ENCODE measurements at regions not wholly inside any gene's neighbourhood (a gene's known extent, or its start where the extent isn't known, plus 50 kb on each side); places are given as distances from the start of the nearest gene placed in this dataset.

DNA sequence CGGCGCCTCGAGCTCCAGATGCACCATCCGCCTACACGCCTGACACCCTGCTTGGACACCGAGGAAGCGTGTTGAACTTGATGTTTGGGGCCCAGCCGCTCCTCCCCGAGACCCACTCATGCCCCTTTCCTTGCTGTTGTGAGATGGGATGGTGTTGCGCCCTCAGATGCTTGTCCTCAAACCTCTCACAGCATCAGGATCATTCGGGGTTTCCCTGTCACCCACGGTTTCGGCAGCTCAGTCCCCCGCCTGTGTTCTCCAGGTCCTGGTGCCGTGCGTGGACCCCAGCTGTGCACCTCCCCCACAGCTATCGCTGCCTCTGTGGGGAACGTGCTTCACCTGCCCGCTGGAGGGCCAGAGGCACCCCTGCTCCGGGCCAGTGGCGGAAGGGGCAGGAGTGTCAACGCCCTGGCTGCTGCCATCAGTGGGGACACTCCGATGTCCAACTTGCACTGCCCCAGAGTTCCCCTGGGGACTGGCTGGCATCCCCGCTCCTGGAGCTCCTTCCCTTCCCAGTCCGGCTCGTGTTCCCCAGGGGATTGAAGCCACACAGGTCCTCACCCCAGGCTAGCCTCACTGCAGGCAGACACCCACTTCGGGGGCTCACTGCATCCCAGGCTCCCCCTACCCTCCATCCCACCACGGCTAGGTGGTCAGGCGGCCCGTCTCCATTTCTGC lies 82.3 kb upstream of the ADRA2C start:
- H3K27me3 ChIP-seq (ENCODE audit: control insufficient read depth in 1 of 2, insufficient read depth in 2 of 2, low read length in 2 of 2) = peaks cover 0 to 4% of the 10 kb centered on the region in 2 experiments
- ATAC-seq (ENCODE audit: poor library complexity) (no peak), DNase-seq (no peak)
- no peaks in the 10 kb centered on the region for H3K36me3 ChIP-seq (ENCODE audit: insufficient read depth, low read length)
- no peaks in the 10 kb centered on the region for H3K4me1 ChIP-seq (ENCODE audit: insufficient read depth, low read length)
- ChIA-PET CTCF (no interaction called here), POLR2A (no interaction called here)
- Mint-ChIP-seq H3K9me3 (no peaks in the 10 kb centered on the region), H3K27ac (no peak overlapping the region), H3K27me3 (no peaks in the 10 kb centered on the region), H3K36me3 (ENCODE audit: low read depth) (no peaks in the 10 kb centered on the region), H3K4me1 (ENCODE audit: low read depth) (no peaks in the 10 kb centered on the region), H3K4me3 (no peak overlapping the region)
- no peaks in the 10 kb centered on the region for H3K9me3 ChIP-seq (ENCODE audit: control insufficient read depth in 1 of 2, insufficient read depth in 1 of 2, low read length in 2 of 2)
- H3K27ac ChIP-seq (ENCODE audit: low read depth in 1 of 2, low read length in 2 of 2) = no peak overlapping the region
- intact Hi-C loops (cut with DNase I, micrococcal nuclease) = no loop called here
- TF ChIP-seq, protein P1, sequence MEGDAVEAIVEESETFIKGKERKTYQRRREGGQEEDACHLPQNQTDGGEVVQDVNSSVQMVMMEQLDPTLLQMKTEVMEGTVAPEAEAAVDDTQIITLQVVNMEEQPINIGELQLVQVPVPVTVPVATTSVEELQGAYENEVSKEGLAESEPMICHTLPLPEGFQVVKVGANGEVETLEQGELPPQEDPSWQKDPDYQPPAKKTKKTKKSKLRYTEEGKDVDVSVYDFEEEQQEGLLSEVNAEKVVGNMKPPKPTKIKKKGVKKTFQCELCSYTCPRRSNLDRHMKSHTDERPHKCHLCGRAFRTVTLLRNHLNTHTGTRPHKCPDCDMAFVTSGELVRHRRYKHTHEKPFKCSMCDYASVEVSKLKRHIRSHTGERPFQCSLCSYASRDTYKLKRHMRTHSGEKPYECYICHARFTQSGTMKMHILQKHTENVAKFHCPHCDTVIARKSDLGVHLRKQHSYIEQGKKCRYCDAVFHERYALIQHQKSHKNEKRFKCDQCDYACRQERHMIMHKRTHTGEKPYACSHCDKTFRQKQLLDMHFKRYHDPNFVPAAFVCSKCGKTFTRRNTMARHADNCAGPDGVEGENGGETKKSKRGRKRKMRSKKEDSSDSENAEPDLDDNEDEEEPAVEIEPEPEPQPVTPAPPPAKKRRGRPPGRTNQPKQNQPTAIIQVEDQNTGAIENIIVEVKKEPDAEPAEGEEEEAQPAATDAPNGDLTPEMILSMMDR (IDR thresholded peaks at IDR 0.05) = no peak
- H3K4me3 ChIP-seq (ENCODE audit: low read length) = no peak overlapping the region

GRCh38 chr4:3683077-3683743 lies 83.0 kb upstream of the ADRA2C start:
- H3K27ac ChIP-seq (ENCODE audit: low read depth in 1 of 2, low read length in 2 of 2) = no peak overlapping the region

GRCh38 chr4:3682236-3683076 lies 83.7 kb upstream of the ADRA2C start:
- CTCF ChIA-PET = no interaction called here

More at GRCh38 chr4:3683077-3683743, 83.0 kb upstream of the ADRA2C start:
- Mint-ChIP-seq H3K36me3 (ENCODE audit: low read depth) (no peaks in the 10 kb centered on the region), H3K4me3 (no peak overlapping the region), H3K27ac (no peak overlapping the region), H3K9me3 (no peaks in the 10 kb centered on the region), H3K4me1 (ENCODE audit: low read depth) (no peaks in the 10 kb centered on the region), H3K27me3 (no peaks in the 10 kb centered on the region)
- H3K36me3 ChIP-seq (ENCODE audit: insufficient read depth, low read length) = no peaks in the 10 kb centered on the region
- H3K9me3 ChIP-seq (ENCODE audit: control insufficient read depth in 1 of 2, insufficient read depth in 1 of 2, low read length in 2 of 2) = no peaks in the 10 kb centered on the region
- no peak overlapping the region for H3K4me3 ChIP-seq (ENCODE audit: low read length)
- TF ChIP-seq, protein P1 (IDR thresholded peaks at IDR 0.05) = no peak
- intact Hi-C loops (cut with DNase I, micrococcal nuclease) = no loop called here
- H3K4me1 ChIP-seq (ENCODE audit: insufficient read depth, low read length) = no peaks in the 10 kb centered on the region
- H3K27me3 ChIP-seq (ENCODE audit: control insufficient read depth in 1 of 2, insufficient read depth in 2 of 2, low read length in 2 of 2) = peaks cover 0 to 4% of the 10 kb centered on the region in 2 experiments
- ATAC-seq (ENCODE audit: poor library complexity) = no peak
- DNase-seq = no peak
- POLR2A ChIA-PET = no interaction called here
- CTCF ChIA-PET = no interaction called here

More at GRCh38 chr4:3682236-3683076, 83.7 kb upstream of the ADRA2C start:
- Mint-ChIP-seq H3K27ac (no peak overlapping the region), H3K4me3 (no peak overlapping the region), H3K4me1 (ENCODE audit: low read depth) (no peaks in the 10 kb centered on the region), H3K9me3 (no peaks in the 10 kb centered on the region), H3K27me3 (no peaks in the 10 kb centered on the region), H3K36me3 (ENCODE audit: low read depth) (no peaks in the 10 kb centered on the region)
- no peak overlapping the region for H3K27ac ChIP-seq (ENCODE audit: low read depth in 1 of 2, low read length in 2 of 2)
- no peak for ATAC-seq (ENCODE audit: poor library complexity)
- POLR2A ChIA-PET = no interaction called here
- H3K4me1 ChIP-seq (ENCODE audit: insufficient read depth, low read length) = no peaks in the 10 kb centered on the region
- no peaks in the 10 kb centered on the region for H3K36me3 ChIP-seq (ENCODE audit: insufficient read depth, low read length)
- no peak for DNase-seq
- no peaks in the 10 kb centered on the region for H3K9me3 ChIP-seq (ENCODE audit: control insufficient read depth in 1 of 2, insufficient read depth in 1 of 2, low read length in 2 of 2)
- H3K4me3 ChIP-seq (ENCODE audit: low read length) = no peak overlapping the region
- TF ChIP-seq, protein P1 (IDR thresholded peaks at IDR 0.05) = no peak
- intact Hi-C loops (cut with DNase I, micrococcal nuclease) = no loop called here
- H3K27me3 ChIP-seq (ENCODE audit: control insufficient read depth in 1 of 2, insufficient read depth in 2 of 2, low read length in 2 of 2) = peaks cover 0 to 4% of the 10 kb centered on the region in 2 experiments
